ENCODE measurements at regions not wholly inside any gene's neighbourhood (a gene's known extent, or its start where the extent isn't known, plus 50 kb on each side); places are given as distances from the start of the nearest gene placed in this dataset.

GRCh38 chr3:162395496-162395895, 898.9 kb downstream of the OTOL1 start:
- H2AFZ ChIP-seq (ENCODE audit: control insufficient read depth, low read depth, low read length), result no peak overlapping the region
- SMC1A ChIA-PET (ENCODE audit: uncharacterized antibody, unreplicated experiment), result no interaction called here
- H3K36me3 ChIP-seq (ENCODE audit: control insufficient read depth in 2 of 2, insufficient read depth in 2 of 2, low read length in 1 of 2), result no peaks in the 10 kb centered on the region
- no peaks in the 10 kb centered on the region for H4K20me1 ChIP-seq (ENCODE audit: control insufficient read depth, insufficient read depth)
- H3K79me2 ChIP-seq (ENCODE audit: control insufficient read depth, insufficient read depth, low read length), result no peaks in the 10 kb centered on the region
- RAD21 ChIA-PET (ENCODE audit: unreplicated experiment), result no interaction called here
- DNase-seq (ENCODE audit: low read depth, low spot score) (no peak), ATAC-seq (no peak), FAIRE-seq (no peak)
- no peak for TF ChIP-seq NBN (IDR thresholded peaks at IDR 0.05)
- TF ChIP-seq LARP7 (IDR thresholded peaks at IDR 0.05), result no peak
- TF ChIP-seq ZNF622 (IDR thresholded peaks at IDR 0.05), result no peak
- no peak for TF ChIP-seq TCF7 (IDR thresholded peaks at IDR 0.05; ENCODE audit: borderline replicate concordance)
- TF ChIP-seq NFXL1 (IDR thresholded peaks at IDR 0.05; ENCODE audit: borderline replicate concordance), result no peak
- TF ChIP-seq, protein P1, sequence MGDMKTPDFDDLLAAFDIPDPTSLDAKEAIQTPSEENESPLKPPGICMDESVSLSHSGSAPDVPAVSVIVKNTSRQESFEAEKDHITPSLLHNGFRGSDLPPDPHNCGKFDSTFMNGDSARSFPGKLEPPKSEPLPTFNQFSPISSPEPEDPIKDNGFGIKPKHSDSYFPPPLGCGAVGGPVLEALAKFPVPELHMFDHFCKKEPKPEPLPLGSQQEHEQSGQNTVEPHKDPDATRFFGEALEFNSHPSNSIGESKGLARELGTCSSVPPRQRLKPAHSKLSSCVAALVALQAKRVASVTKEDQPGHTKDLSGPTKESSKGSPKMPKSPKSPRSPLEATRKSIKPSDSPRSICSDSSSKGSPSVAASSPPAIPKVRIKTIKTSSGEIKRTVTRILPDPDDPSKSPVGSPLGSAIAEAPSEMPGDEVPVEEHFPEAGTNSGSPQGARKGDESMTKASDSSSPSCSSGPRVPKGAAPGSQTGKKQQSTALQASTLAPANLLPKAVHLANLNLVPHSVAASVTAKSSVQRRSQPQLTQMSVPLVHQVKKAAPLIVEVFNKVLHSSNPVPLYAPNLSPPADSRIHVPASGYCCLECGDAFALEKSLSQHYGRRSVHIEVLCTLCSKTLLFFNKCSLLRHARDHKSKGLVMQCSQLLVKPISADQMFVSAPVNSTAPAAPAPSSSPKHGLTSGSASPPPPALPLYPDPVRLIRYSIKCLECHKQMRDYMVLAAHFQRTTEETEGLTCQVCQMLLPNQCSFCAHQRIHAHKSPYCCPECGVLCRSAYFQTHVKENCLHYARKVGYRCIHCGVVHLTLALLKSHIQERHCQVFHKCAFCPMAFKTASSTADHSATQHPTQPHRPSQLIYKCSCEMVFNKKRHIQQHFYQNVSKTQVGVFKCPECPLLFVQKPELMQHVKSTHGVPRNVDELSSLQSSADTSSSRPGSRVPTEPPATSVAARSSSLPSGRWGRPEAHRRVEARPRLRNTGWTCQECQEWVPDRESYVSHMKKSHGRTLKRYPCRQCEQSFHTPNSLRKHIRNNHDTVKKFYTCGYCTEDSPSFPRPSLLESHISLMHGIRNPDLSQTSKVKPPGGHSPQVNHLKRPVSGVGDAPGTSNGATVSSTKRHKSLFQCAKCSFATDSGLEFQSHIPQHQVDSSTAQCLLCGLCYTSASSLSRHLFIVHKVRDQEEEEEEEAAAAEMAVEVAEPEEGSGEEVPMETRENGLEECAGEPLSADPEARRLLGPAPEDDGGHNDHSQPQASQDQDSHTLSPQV (IDR thresholded peaks at IDR 0.05), result no peak
- no peak for TF ChIP-seq ZNF207 (IDR thresholded peaks at IDR 0.05; ENCODE audit: borderline replicate concordance)
- TF ChIP-seq CHD4 (IDR thresholded peaks at IDR 0.05), result no peak
- TF ChIP-seq FOXM1 (IDR thresholded peaks at IDR 0.05; ENCODE audit: low read depth, low read length), result no peak
- TF ChIP-seq CREB1 (IDR thresholded peaks at IDR 0.05; ENCODE audit: low read depth), result no peak
- TF ChIP-seq RBBP5 (conservative IDR thresholded peaks at IDR 0.05), result no peak
- no peak for TF ChIP-seq FOS (IDR thresholded peaks at IDR 0.05; ENCODE audit: borderline replicate concordance, extremely low read depth, insufficient read length)
- no peak for TF ChIP-seq CEBPB (IDR thresholded peaks at IDR 0.05; ENCODE audit: borderline replicate concordance in 1 of 2, low read depth in 2 of 2, low read length in 2 of 2)
- no peak for TF ChIP-seq RFX5 (IDR thresholded peaks at IDR 0.05; ENCODE audit: low read depth, low read length)
- WGBS (ENCODE audit: insufficient coverage, insufficient replicate concordance, low lambda C conversion rate, missing lambda C conversion rate), result 38% methylated on average over 3 of the region's 3 CpGs
- no peak overlapping the region for H3K4me2 ChIP-seq (ENCODE audit: control insufficient read depth, insufficient read depth)
- intact Hi-C loops (cut with micrococcal nuclease; ENCODE audit: unreplicated experiment), result no loop called here
- no peaks in the 10 kb centered on the region for H3K4me1 ChIP-seq (ENCODE audit: control insufficient read depth, insufficient read depth, low read length)
- no peaks in the 10 kb centered on the region for H3K27me3 ChIP-seq (replicated peaks in 1 of 2; ENCODE audit: control insufficient read depth in 2 of 2, insufficient read depth in 2 of 2, low read length in 1 of 2)
- BruUV-seq (replicated peaks), result no TSS peak
- POLR2A ChIA-PET, result no interaction called here
- no peaks in the 10 kb centered on the region for H3K9me3 ChIP-seq (replicated peaks; ENCODE audit: control insufficient read depth, insufficient read depth, low read length)
- in situ Hi-C loops (cut with MboI), result no loop called here
- CTCF ChIA-PET, result no interaction called here
- H3K27ac ChIP-seq (ENCODE audit: control insufficient read depth, insufficient read depth), result no peak overlapping the region
- no peak overlapping the region for H3K9ac ChIP-seq (ENCODE audit: control insufficient read depth, insufficient read depth, low read length)
- no peak overlapping the region for H3K4me3 ChIP-seq
